GM19351 (cell line): ENCODE measurements at regions not wholly inside any gene's neighbourhood (a gene's known extent, or its start where the extent isn't known, plus 50 kb on each side); places are given as distances from the start of the nearest gene placed in this dataset.

Experiments used
- ATAC-seq: cut with Tn5 transposase; IDR thresholded peaks from one replicate; pipeline ENCODE4 v1.9.1; 2021; ENCODE audit warnings: mild to moderate bottlenecking, moderate library complexity; ENCODE audit not compliant: unreplicated experiment

- ATAC-seq = no peak
These were observed 133.4 kb upstream of the FNDC3A start for GRCh38 chr13:48842316-48842715.

DNA sequence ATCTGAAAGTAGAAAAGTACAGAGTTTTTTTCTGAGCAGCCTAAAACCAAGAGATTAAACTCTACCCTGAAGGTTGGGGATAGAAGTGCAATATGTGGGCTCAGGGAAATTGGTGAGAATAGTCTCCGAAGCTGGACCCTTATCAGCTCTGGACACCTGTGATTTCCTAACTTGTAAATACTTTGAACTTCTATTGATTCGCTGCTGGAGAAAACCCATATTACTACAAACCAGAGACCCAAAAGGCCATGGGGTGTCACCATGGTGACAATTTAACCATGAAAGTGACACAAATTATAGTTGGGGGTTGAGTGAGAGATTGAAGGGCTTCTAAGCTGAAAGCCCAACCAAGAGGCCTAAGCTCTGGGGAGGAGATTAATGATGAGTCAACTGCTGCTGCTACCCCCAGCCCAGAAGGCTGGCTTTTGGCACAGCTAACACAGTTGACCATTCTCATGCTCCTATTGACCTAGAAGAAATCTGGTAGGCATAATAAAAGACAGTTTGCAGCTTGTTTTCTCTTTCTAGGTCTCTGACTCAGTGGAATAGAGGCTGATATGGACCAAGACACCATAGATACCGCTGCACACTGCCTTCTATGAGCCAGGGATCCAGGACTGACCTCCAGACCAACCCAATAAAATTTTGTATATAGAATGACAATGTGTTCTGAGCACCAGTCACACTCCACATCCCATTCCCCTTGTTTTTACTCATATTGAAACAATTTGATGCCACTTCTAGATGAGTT, 131.9 kb upstream of the FNDC3A start:
- ATAC-seq = no peak

DNA sequence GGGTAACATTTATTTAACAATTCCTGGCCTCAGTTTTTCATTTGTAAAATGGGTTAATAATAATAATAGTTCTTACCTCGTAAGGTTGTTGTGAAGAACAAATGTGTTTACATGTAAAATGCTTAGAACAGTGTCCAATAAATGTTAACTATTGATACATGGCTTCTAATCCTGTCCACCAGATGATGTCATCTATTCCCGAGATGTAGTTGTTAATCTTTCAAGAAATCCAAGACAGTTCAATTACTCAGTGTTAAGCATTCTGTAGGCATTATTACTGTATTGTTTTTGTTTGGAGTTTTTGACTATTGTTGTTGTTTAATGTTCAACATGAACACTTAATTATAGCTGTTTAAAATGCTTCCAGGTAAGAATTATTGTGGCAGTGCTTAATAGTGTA, 131.0 kb upstream of the FNDC3A start:
- ATAC-seq = no peak

DNA sequence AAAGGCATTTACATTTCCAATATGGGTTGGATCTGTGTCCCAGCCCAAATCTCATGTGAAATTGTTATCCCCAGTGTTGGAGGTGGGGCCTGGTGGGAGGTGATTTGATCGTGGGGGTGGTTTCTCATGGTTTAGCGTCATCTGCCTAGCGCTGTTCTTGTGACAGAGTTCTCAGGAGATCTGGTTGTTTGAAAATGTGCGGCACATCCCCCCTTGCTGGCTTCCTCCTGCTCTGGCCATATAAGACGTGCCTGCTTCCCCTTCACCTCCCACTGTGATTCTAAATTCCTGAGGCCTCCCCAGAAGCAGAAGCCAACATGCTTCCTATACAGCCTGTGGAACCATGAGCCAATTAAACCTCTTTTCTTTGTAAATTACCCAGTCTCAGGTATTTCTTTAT, 126.2 kb upstream of the FNDC3A start:
- no peak for ATAC-seq

DNA sequence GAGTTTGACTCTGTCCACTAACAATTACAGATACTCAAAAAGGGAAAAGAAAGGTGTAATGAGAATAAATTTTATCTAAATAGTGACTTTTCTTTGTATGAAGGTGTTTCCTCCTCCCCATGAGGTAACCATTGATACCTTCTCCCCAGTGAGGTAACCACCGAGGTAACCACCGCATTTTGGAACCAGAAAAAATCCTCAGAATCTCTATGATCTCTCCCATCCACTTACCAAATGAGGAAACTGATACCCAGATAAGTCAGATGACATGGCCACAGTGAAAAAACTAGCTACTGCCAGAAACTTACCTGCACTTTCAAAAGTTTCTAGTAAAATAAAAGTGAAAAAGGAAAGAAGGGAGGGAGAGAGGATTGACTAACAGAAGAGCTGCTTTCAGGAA, 124.0 kb upstream of the FNDC3A start:
- ATAC-seq = no peak

GRCh38 chr13:48852911-48853727, 122.6 kb upstream of the FNDC3A start:
- no peak for ATAC-seq

DNA sequence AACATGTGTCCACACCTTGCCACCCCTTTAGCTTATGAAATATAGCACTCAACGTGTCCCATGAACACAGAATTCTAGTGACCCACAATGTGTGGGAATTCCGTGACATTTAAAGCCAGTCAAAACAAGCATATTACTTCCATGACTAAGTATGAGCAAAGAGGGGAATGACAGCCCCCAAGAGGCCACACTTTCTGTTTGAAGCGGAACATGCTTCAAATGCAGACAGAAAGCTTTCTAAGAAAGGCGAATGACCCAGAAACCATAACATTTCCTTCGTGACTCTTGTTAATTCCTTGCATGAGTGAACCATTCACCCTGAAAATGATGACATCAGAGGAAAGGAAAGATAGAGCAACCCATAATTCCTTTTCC, 122.0 kb upstream of the FNDC3A start:
- no peak for ATAC-seq

- no peak for ATAC-seq
These were observed 118.1 kb upstream of the FNDC3A start for GRCh38 chr13:48857576-48857975.

- no peak for ATAC-seq
These were observed 117.4 kb upstream of the FNDC3A start for GRCh38 chr13:48858122-48858902.

GRCh38 chr13:48859272-48860105, 116.2 kb upstream of the FNDC3A start:
- ATAC-seq = peak; percentile 59

GRCh38 chr13:48860364-48860763, 115.3 kb upstream of the FNDC3A start:
- no peak for ATAC-seq

DNA sequence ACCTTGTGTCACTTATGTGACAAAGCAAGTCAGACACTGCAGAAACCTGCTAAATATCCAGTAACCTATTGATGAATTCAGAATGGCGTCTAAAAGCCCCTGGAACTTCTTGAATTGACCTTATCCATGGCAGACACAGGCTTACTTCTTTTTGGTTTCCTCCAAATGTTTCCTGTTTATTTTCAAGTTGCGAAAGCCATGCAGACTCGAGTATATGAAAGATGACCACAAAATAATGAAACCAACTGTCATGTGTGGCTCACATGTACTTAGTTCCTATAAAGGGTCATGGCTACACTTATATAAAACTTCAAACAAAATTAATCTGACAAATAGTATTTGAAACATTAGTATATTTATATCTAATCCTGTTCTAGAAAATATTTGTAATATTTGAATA, 113.1 kb upstream of the FNDC3A start:
- ATAC-seq = no peak

GRCh38 chr13:48864100-48864499, 111.6 kb upstream of the FNDC3A start:
- ATAC-seq = no peak

DNA sequence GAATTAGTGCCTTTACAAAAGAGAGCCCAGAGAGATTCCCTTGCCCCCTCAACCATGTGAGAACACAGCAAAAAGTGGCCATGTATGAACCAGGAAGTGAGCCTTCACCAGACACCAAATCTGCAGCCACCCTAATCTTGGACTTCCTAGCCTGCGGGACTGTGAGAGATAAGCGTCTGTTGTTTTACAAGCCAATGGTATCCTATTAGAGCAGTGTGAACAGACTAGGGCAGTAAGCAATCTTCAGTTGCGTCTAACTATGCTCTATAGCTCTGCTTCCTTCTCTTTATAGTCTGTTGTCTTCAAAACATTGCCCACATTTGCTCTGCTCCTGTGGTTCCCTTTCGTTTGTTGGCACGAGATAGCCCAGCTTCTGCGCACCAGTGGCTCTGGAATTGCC, 109.5 kb upstream of the FNDC3A start:
- no peak for ATAC-seq

DNA sequence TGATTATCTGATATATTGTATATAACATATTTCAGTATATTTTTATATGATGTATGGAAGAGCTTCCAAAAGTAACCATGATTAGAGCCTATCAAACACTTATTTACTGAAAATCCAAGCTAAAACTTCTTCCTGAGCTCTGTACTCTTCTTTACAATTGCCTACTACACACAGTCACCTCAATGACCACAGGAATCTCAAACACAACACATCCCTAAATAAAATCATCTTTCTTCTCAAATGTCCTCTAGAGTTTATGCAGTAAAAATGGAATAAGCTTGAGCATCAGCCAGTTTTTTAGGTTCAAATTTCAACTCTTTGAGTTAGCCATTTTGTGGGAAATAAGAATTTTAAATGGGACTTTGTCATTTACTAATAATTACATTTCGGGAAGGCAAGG, 102.6 kb upstream of the FNDC3A start:
- no peak for ATAC-seq

DNA sequence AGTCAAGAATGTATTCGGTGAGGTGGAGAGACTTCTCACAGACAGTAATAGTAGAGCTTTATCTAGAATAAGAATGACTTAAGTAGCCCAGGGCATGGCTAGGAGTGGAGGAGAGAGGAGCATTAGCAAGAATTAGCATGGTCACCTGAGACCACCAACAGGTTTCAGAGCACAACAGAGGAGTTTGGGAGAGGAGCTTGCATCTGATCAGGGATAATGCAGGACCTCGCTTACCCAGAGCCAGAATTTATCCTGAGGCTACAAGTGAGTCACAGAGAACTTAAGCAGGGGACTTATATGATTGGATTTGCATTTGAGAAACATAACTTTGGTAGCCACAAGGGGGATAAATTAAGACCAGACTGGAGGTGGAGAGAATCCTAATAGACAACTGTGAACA, 102.1 kb upstream of the FNDC3A start:
- no peak for ATAC-seq

- ATAC-seq = no peak
These were observed 101.5 kb upstream of the FNDC3A start for GRCh38 chr13:48874165-48874564.

DNA sequence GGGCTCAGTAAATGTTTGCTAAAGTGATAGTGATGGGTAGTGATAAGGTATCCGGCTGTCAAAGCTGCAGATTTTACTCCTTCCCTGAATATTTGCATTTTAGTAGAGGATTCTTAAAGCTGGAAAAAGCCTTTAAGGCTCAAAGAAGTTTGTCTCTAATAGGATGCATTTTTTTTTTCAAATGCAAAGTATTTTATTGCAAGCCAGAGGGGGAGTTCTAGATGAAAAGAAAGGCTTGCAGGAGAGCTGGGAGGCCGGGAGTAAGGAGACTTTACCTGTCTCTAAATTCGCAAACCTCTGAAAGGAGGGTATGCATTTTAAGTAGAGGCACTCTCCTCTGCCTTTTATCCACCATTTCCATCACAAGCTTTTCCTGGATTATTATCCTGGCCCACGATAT, 100.7 kb upstream of the FNDC3A start:
- no peak for ATAC-seq

GRCh38 chr13:48876289-48876688, 99.4 kb upstream of the FNDC3A start:
- no peak for ATAC-seq

DNA sequence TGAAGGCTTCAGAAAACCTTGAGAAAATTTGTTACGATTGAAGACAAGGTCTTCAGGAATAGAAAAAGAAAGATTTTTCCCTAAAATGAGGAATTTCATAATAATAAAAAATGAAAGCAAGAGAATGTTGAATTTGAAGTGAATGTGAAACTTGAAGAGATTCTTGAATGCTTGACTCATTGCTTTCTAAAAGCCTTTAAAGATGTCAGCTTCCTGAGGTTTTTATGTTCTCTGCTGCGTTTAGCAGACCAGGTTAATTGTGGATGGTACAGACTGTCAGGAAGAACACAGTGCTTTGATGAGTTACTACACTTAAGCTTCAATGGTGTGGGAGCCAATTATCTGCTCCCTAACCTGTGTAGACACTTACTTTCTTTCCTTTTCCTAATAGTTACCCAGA, 96.3 kb upstream of the FNDC3A start:
- no peak for ATAC-seq

GRCh38 chr13:48879854-48880253, 95.9 kb upstream of the FNDC3A start:
- ATAC-seq = no peak
